ENCODE measurements at regions not wholly inside any gene's neighbourhood (a gene's known extent, or its start where the extent isn't known, plus 50 kb on each side); places are given as distances from the start of the nearest gene placed in this dataset.

GRCh38 chr11:71304491-71304890 is 52.1 kb upstream of the SHANK2 start:
- no peaks in the 10 kb centered on the region for H3K36me3 ChIP-seq
- intact Hi-C loops (cut with DNase I) = no loop called here
- WGBS, 4 donors = 78 to 87% (median 81%) methylated on average over 3 of the region's 3 CpGs
- no peak for ATAC-seq
- peaks cover 0 to 32% (median 0%) of the 10 kb centered on the region in 9 donors for H3K27me3 ChIP-seq
- H3K9me3 ChIP-seq = no peaks in the 10 kb centered on the region
- no peak for DNase-seq
- H3K27ac ChIP-seq = no peak overlapping the region
- TF ChIP-seq POLR2A (IDR thresholded peaks at IDR 0.05) (no peak), CTCF (IDR thresholded peaks at IDR 0.05) (no peak)
- no peaks in the 10 kb centered on the region for H3K4me1 ChIP-seq
- H3K4me3 ChIP-seq = no peak overlapping the region

GRCh38 chr11:71304045-71304444 is 51.7 kb upstream of the SHANK2 start:
- Histone ChIP-seq H3K27ac (no peak overlapping the region), H3K9me3 (no peaks in the 10 kb centered on the region), H3K4me3 (no peak overlapping the region), H3K4me1 (no peaks in the 10 kb centered on the region), H3K36me3 (no peaks in the 10 kb centered on the region), H3K27me3 (peaks cover 0 to 35% (median 0%) of the 10 kb centered on the region in 9 donors)
- intact Hi-C loops (cut with DNase I) = no loop called here
- WGBS, 4 donors = 88 to 100% (median 92%) methylated on average over 1 of the region's 1 CpG
- TF ChIP-seq CTCF (IDR thresholded peaks at IDR 0.05) = no peak
- no peak for TF ChIP-seq POLR2A (IDR thresholded peaks at IDR 0.05)
- DNase-seq = no peak
- ATAC-seq = no peak

DNA sequence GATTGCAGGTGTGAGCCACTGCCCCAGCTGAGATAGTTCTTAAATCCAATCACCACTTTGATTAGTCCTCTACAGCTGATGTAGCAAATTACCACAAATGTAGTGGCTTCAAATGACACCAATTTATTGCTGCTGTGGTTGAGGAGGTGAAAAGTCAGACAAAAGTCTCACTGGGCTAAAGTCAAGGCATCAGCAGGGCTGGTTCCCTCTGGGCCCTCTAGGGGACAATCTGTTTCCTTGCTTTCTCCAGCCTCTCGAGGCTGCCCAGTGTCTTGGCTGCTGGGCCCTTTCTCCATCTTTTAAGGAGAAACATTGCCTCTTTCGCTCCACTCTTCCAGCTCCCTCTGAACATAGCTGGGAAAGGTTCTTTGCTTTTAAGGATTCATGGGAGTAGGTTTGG is 50.5 kb upstream of the SHANK2 start:
- no peak overlapping the region for H3K4me3 ChIP-seq
- WGBS, 4 donors = 64 to 70% (median 65%) methylated on average over 2 of the region's 2 CpGs
- H3K27ac ChIP-seq = no peak overlapping the region
- DNase-seq = no peak
- ATAC-seq = no peak
- peaks cover 0 to 40% (median 3%) of the 10 kb centered on the region in 9 donors for H3K27me3 ChIP-seq
- H3K9me3 ChIP-seq = no peaks in the 10 kb centered on the region
- no peaks in the 10 kb centered on the region for H3K36me3 ChIP-seq
- no peaks in the 10 kb centered on the region for H3K4me1 ChIP-seq
- intact Hi-C loops (cut with DNase I) = no loop called here
- no peak for TF ChIP-seq CTCF (IDR thresholded peaks at IDR 0.05)
- no peak for TF ChIP-seq POLR2A (IDR thresholded peaks at IDR 0.05)

DNA sequence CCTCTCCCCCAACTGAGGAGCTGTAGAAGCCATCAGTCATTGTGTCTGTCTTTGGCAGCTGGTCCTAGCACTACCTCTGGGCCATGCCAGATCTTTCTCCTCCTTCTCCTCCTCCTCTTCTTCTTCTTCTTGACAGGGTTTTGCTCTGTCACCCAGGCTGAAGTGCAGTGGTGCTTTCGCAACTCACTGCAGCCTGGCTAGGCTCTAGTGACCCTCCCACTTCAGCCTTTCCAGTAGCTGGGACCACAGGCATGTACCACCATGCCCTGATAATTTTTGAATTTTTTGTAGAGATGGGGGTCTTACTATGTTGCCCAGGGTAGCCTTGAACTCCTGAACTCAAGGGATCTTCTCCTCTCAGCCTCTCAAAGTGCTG is 50.1 kb upstream of the SHANK2 start:
- Histone ChIP-seq H3K27ac (no peak overlapping the region), H3K9me3 (no peaks in the 10 kb centered on the region), H3K36me3 (no peaks in the 10 kb centered on the region), H3K4me1 (no peaks in the 10 kb centered on the region), H3K27me3 (peaks cover 0 to 40% (median 3%) of the 10 kb centered on the region in 9 donors), H3K4me3 (no peak overlapping the region)
- intact Hi-C loops (cut with DNase I) = no loop called here
- ATAC-seq (no peak), DNase-seq (no peak)
- TF ChIP-seq POLR2A (IDR thresholded peaks at IDR 0.05) (no peak), CTCF (IDR thresholded peaks at IDR 0.05) (no peak)
- 78 to 93% (median 92%) methylated on average over 1 of the region's 1 CpG for WGBS, 4 donors
